Activated T-helper 17 cell treated with anti-CD3 and anti-CD28 coated beads, Interleukin-2, amount 50 U/mL, for 72 hours (primary cell): ENCODE measurements at regions not wholly inside any gene's neighbourhood (a gene's known extent, or its start where the extent isn't known, plus 50 kb on each side); places are given as distances from the start of the nearest gene placed in this dataset.
"Not testable (repeated sequence)": the region's sequence is repeated elsewhere in the genome, so short reads cannot be mapped to it uniquely, and the experiment has no call there.

Source experiments
- ATAC-seq: fragments of 150-1000 bp; cut with Tn5 transposase; replicated peaks from 2 replicates; pipeline ENCODE4 v1.10.0; 2021; ENCODE audit warnings: mild to moderate bottlenecking, moderate library complexity
- H3K27ac Mint-ChIP-seq: one replicate; pipeline ENCODE4 v1.8.0; 2022; ENCODE audit warnings: mixed read lengths
- H3K27me3 Mint-ChIP-seq: one replicate; pipeline ENCODE4 v1.8.0; 2022; ENCODE audit warnings: mixed read lengths
- H3K36me3 Mint-ChIP-seq: one replicate; pipeline ENCODE4 v1.8.0; 2022; ENCODE audit warnings: low read depth, mild to moderate bottlenecking, mixed read lengths
- H3K4me1 Mint-ChIP-seq: one replicate; pipeline ENCODE4 v1.8.0; 2022; ENCODE audit warnings: mixed read lengths
- H3K4me3 Mint-ChIP-seq: one replicate; pipeline ENCODE4 v1.8.0; 2022; ENCODE audit warnings: mild to moderate bottlenecking, mixed read lengths
- H3K9me3 Mint-ChIP-seq: one replicate; pipeline ENCODE4 v1.8.0; 2022; ENCODE audit warnings: mixed read lengths

- Mint-ChIP-seq H3K27ac (no peak overlapping the region), H3K9me3 (peaks cover 11% of the 10 kb centered on the region), H3K4me3 (no peak overlapping the region), H3K4me1 (no peaks in the 10 kb centered on the region), H3K36me3 (no peaks in the 10 kb centered on the region), H3K27me3 (peaks cover 5% of the 10 kb centered on the region)
- ATAC-seq, result no peak
These were observed 106.4 kb upstream of the SHB start for GRCh38 chr9:38175423-38175822.

GRCh38 chr9:38172586-38172985, 103.6 kb upstream of the SHB start:
- no peak overlapping the region for H3K27ac Mint-ChIP-seq
- no peaks in the 10 kb centered on the region for H3K4me1 Mint-ChIP-seq
- peaks cover 19% of the 10 kb centered on the region for H3K9me3 Mint-ChIP-seq
- peaks cover 9% of the 10 kb centered on the region for H3K27me3 Mint-ChIP-seq
- H3K36me3 Mint-ChIP-seq, result no peaks in the 10 kb centered on the region
- H3K4me3 Mint-ChIP-seq, result no peak overlapping the region
- ATAC-seq, result no peak

GRCh38 chr9:38171926-38172325, 102.9 kb upstream of the SHB start:
- Mint-ChIP-seq H3K27me3 (peaks cover 9% of the 10 kb centered on the region), H3K9me3 (peaks cover 19% of the 10 kb centered on the region), H3K27ac (no peak overlapping the region), H3K4me1 (no peaks in the 10 kb centered on the region), H3K36me3 (no peaks in the 10 kb centered on the region), H3K4me3 (no peak overlapping the region)
- ATAC-seq, result no peak

- no peak overlapping the region for H3K4me3 Mint-ChIP-seq
- no peak overlapping the region for H3K27ac Mint-ChIP-seq
- H3K36me3 Mint-ChIP-seq, result no peaks in the 10 kb centered on the region
- no peak for ATAC-seq
- peaks cover 9% of the 10 kb centered on the region for H3K27me3 Mint-ChIP-seq
- peaks cover 19% of the 10 kb centered on the region for H3K9me3 Mint-ChIP-seq
- no peaks in the 10 kb centered on the region for H3K4me1 Mint-ChIP-seq
These were observed 102.5 kb upstream of the SHB start for GRCh38 chr9:38171538-38171884.

- not testable (repeated sequence) for H3K4me1 Mint-ChIP-seq
- H3K9me3 Mint-ChIP-seq, result peaks cover 19% of the 10 kb centered on the region
- H3K27ac Mint-ChIP-seq, result peak overlapping the region; percentile 48
These were observed 101.9 kb upstream of the SHB start for GRCh38 chr9:38170763-38171537.

GRCh38 chr9:38170155-38170554, 101.1 kb upstream of the SHB start:
- peaks cover 19% of the 10 kb centered on the region for H3K9me3 Mint-ChIP-seq
- H3K4me1 Mint-ChIP-seq, ATAC-seq, H3K27ac Mint-ChIP-seq, H3K36me3 Mint-ChIP-seq, H3K27me3 Mint-ChIP-seq, H3K4me3 Mint-ChIP-seq: not testable (repeated sequence)

More at GRCh38 chr9:38170763-38171537, 101.9 kb upstream of the SHB start:
- ATAC-seq, result peak; percentile 82
- H3K36me3 Mint-ChIP-seq, H3K4me3 Mint-ChIP-seq, H3K27me3 Mint-ChIP-seq: not testable (repeated sequence)

- no peak for ATAC-seq
These were observed 97.5 kb upstream of the SHB start for GRCh38 chr9:38166501-38166900.

GRCh38 chr9:38164659-38165221, 95.7 kb upstream of the SHB start:
- no peak overlapping the region for H3K27ac Mint-ChIP-seq
- no peaks in the 10 kb centered on the region for H3K4me1 Mint-ChIP-seq
- no peaks in the 10 kb centered on the region for H3K36me3 Mint-ChIP-seq
- H3K27me3 Mint-ChIP-seq, result peaks cover 8% of the 10 kb centered on the region
- no peak for ATAC-seq
- no peak overlapping the region for H3K4me3 Mint-ChIP-seq
- H3K9me3 Mint-ChIP-seq, result peaks cover 5% of the 10 kb centered on the region

More at GRCh38 chr9:38166501-38166900, 97.5 kb upstream of the SHB start:
- H3K36me3 Mint-ChIP-seq, result no peaks in the 10 kb centered on the region
- peaks cover 8% of the 10 kb centered on the region for H3K27me3 Mint-ChIP-seq
- no peak overlapping the region for H3K4me3 Mint-ChIP-seq
- H3K27ac Mint-ChIP-seq, result no peak overlapping the region
- peaks cover 15% of the 10 kb centered on the region for H3K9me3 Mint-ChIP-seq
- H3K4me1 Mint-ChIP-seq, result no peaks in the 10 kb centered on the region

GRCh38 chr9:38163518-38163917, 94.5 kb upstream of the SHB start:
- ATAC-seq, result no peak
- Mint-ChIP-seq H3K4me3 (no peak overlapping the region), H3K4me1 (no peaks in the 10 kb centered on the region), H3K27ac (no peak overlapping the region), H3K9me3 (no peaks in the 10 kb centered on the region), H3K27me3 (peaks cover 8% of the 10 kb centered on the region), H3K36me3 (no peaks in the 10 kb centered on the region)

GRCh38 chr9:38162332-38163211, 93.5 kb upstream of the SHB start:
- H3K27me3 Mint-ChIP-seq, result peaks cover 3% of the 10 kb centered on the region
- no peak for ATAC-seq
- no peak overlapping the region for H3K4me3 Mint-ChIP-seq
- H3K36me3 Mint-ChIP-seq, result no peaks in the 10 kb centered on the region
- no peaks in the 10 kb centered on the region for H3K9me3 Mint-ChIP-seq
- H3K4me1 Mint-ChIP-seq, result no peaks in the 10 kb centered on the region
- H3K27ac Mint-ChIP-seq, result no peak overlapping the region

GRCh38 chr9:38160613-38161215, 91.7 kb upstream of the SHB start:
- no peaks in the 10 kb centered on the region for H3K36me3 Mint-ChIP-seq
- no peaks in the 10 kb centered on the region for H3K9me3 Mint-ChIP-seq
- no peak overlapping the region for H3K4me3 Mint-ChIP-seq
- ATAC-seq, result peak; percentile 52
- no peak overlapping the region for H3K27ac Mint-ChIP-seq
- H3K27me3 Mint-ChIP-seq, result peaks cover 3% of the 10 kb centered on the region
- H3K4me1 Mint-ChIP-seq, result no peaks in the 10 kb centered on the region

- ATAC-seq, result no peak
- Mint-ChIP-seq H3K27ac (no peak overlapping the region), H3K9me3 (no peaks in the 10 kb centered on the region), H3K27me3 (peaks cover 3% of the 10 kb centered on the region), H3K36me3 (no peaks in the 10 kb centered on the region), H3K4me3 (no peak overlapping the region), H3K4me1 (no peaks in the 10 kb centered on the region)
These were observed 90.6 kb upstream of the SHB start for GRCh38 chr9:38159599-38159998.

GRCh38 chr9:38158628-38159027, 89.6 kb upstream of the SHB start:
- Mint-ChIP-seq H3K27me3 (peaks cover 3% of the 10 kb centered on the region), H3K9me3 (no peaks in the 10 kb centered on the region), H3K27ac (no peak overlapping the region), H3K4me1 (no peaks in the 10 kb centered on the region), H3K36me3 (no peaks in the 10 kb centered on the region), H3K4me3 (no peak overlapping the region)
- ATAC-seq, result no peak

GRCh38 chr9:38157711-38158110, 88.7 kb upstream of the SHB start:
- Mint-ChIP-seq H3K9me3 (no peaks in the 10 kb centered on the region), H3K4me1 (no peaks in the 10 kb centered on the region), H3K27me3 (peaks cover under 1% of the 10 kb centered on the region), H3K36me3 (no peaks in the 10 kb centered on the region), H3K4me3 (no peak overlapping the region), H3K27ac (no peak overlapping the region)
- ATAC-seq, result no peak
